Testis (tissue), 2 donors: ENCODE measurements at regions not wholly inside any gene's neighbourhood (a gene's known extent, or its start where the extent isn't known, plus 50 kb on each side); places are given as distances from the start of the nearest gene placed in this dataset.

Source experiments
- CTCF ChIP-seq, 3 experiments: fragments of 450-650 bp in 2 of 3; fragments of 200-600 bp in 1 of 3; sonication (generic) in 1 of 3; IDR thresholded peaks; one replicate each; pipeline ENCODE4 v1.5.1; 2016 to 2019; ENCODE audit warnings: antibody characterized with exemption in 3 of 3, mild to moderate bottlenecking in 2 of 3, moderate library complexity in 1 of 3
- POLR2A ChIP-seq: fragments of 450-650 bp; IDR thresholded peaks from one replicate; pipeline ENCODE4 v1.6.1; 2017; ENCODE audit warnings: antibody characterized with exemption, mild to moderate bottlenecking, moderate library complexity

- no peak for TF ChIP-seq POLR2A
- no peak for TF ChIP-seq CTCF (IDR thresholded peaks at IDR 0.05)
Measured at GRCh38 chr5:125106881-125107280, 360.4 kb upstream of the ZNF608 start.
